ENCODE measurements at regions not wholly inside any gene's neighbourhood (a gene's known extent, or its start where the extent isn't known, plus 50 kb on each side); places are given as distances from the start of the nearest gene placed in this dataset.
"Not testable (repeated sequence)": the region's sequence is repeated elsewhere in the genome, so short reads cannot be mapped to it uniquely, and the experiment has no call there.

DNA sequence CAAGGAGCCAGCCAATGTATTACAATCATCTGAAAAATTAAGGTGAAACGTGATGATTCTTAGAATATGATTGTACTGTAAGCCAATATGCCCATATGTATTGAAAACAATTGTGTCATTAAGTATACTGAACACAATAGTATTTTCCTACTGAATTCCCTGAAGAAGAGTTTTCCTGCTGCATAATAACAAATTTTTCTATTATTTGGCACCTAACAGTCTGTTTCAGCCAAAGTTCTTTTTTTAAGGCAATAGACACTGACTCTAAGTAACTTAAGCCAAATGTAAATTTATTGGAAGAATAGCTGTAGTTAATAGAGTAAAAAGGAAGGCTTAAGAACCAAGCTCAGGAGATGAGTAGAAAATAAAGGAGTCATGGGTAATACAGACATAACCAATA, 220.6 kb downstream of the PPP4R3C start:
- in situ Hi-C loops (cut with MboI), result no loop called here
- H2AFZ ChIP-seq, result no peak overlapping the region
- no peaks in the 10 kb centered on the region for H3K36me3 ChIP-seq (ENCODE audit: low read depth)
- no peaks in the 10 kb centered on the region for H3K79me2 ChIP-seq (ENCODE audit: insufficient read depth)
- no peaks in the 10 kb centered on the region for H3K9me2 ChIP-seq (ENCODE audit: insufficient read depth)
- no peak overlapping the region for H3K4me3 ChIP-seq
- H4K20me1 ChIP-seq (ENCODE audit: insufficient read depth), result no peaks in the 10 kb centered on the region
- H3K9me3 ChIP-seq (ENCODE audit: low read depth), result no peaks in the 10 kb centered on the region
- no peak overlapping the region for H3K27ac ChIP-seq
- TF ChIP-seq EZH2 (IDR thresholded peaks at IDR 0.05; ENCODE audit: insufficient read depth, poor library complexity, severe bottlenecking) (no peak), EZH2phosphoT487 (IDR thresholded peaks at IDR 0.05; ENCODE audit: insufficient read depth, low read depth) (no peak)
- WGBS, 2 experiments (ENCODE audit: low coverage in 1 of 2, low lambda C conversion rate in 2 of 2, missing lambda C conversion rate in 2 of 2), result 0% methylated on average over 1 of the region's 1 CpG
- H3K9ac ChIP-seq, result no peak overlapping the region
- H3K27me3 ChIP-seq (replicated peaks; ENCODE audit: insufficient read depth), result no peaks in the 10 kb centered on the region
- no peak for DNase-seq
- H3F3A ChIP-seq (ENCODE audit: insufficient read depth), result no peaks in the 10 kb centered on the region
- H3K4me1 ChIP-seq (ENCODE audit: insufficient read depth), result no peaks in the 10 kb centered on the region
- H3K4me2 ChIP-seq (ENCODE audit: unreplicated experiment), result no peak overlapping the region

DNA sequence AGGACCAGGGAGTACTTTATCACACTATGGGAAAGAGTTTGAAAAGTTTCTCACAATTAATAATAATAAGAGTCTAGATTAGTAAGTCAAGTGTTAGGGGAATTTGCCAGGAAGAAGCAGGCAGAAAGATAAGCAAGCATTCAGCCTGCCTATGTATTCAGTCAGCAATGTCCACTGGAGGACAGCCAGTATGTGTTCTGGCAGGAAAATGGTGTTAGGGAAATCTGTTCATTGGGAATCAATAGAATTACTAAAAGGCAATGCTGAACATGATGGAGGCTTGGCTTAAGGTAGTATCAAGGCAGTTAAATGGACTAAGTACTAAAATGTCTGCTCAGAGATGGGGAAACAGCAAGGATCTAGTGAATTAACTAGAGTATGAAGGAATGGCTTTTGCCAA, 221.2 kb downstream of the PPP4R3C start:
- Histone ChIP-seq H3K4me2 (ENCODE audit: unreplicated experiment) (no peak overlapping the region), H3K9ac (no peak overlapping the region), H3K9me2 (ENCODE audit: insufficient read depth) (no peaks in the 10 kb centered on the region), H3K79me2 (ENCODE audit: insufficient read depth) (no peaks in the 10 kb centered on the region), H3K27ac (no peak overlapping the region), H3K4me1 (ENCODE audit: insufficient read depth) (no peaks in the 10 kb centered on the region), H3K27me3 (replicated peaks; ENCODE audit: insufficient read depth) (no peaks in the 10 kb centered on the region), H4K20me1 (ENCODE audit: insufficient read depth) (no peaks in the 10 kb centered on the region), H3K36me3 (ENCODE audit: low read depth) (no peaks in the 10 kb centered on the region), H2AFZ (no peak overlapping the region), H3K4me3 (no peak overlapping the region), H3K9me3 (ENCODE audit: low read depth) (no peaks in the 10 kb centered on the region), H3F3A (ENCODE audit: insufficient read depth) (no peaks in the 10 kb centered on the region)
- in situ Hi-C loops (cut with MboI), result no loop called here
- TF ChIP-seq EZH2phosphoT487 (IDR thresholded peaks at IDR 0.05; ENCODE audit: insufficient read depth, low read depth) (no peak), EZH2 (IDR thresholded peaks at IDR 0.05; ENCODE audit: insufficient read depth, poor library complexity, severe bottlenecking) (no peak)
- no peak for DNase-seq

DNA sequence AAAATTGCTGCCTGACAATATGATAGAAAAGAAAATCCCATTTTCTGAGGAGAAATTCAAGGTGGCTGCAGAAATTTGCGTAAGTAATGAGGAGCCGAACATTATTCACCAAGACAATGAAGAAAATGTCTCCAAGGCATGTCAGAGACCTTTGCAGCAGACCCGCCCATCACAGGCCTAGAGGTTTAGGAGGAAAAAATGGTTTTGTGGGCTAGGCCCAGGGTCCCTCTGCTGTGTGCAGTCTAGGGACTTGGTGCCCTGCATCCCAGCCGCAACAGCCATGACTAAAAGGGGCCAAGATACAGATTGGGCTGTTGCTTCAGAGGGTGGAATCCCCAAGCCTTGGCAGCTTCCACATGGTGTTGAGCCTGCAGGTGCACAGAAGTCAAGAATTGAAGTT, 223.1 kb downstream of the PPP4R3C start:
- H3F3A ChIP-seq (ENCODE audit: insufficient read depth); DNase-seq; H3K79me2 ChIP-seq (ENCODE audit: insufficient read depth); H3K4me1 ChIP-seq (ENCODE audit: insufficient read depth); H4K20me1 ChIP-seq (ENCODE audit: insufficient read depth); H3K36me3 ChIP-seq (ENCODE audit: low read depth); H3K4me3 ChIP-seq; H2AFZ ChIP-seq; H3K4me2 ChIP-seq (ENCODE audit: unreplicated experiment); H3K27ac ChIP-seq; H3K27me3 ChIP-seq (replicated peaks; ENCODE audit: insufficient read depth); in situ Hi-C loops (cut with MboI); H3K9me2 ChIP-seq (ENCODE audit: insufficient read depth); H3K9me3 ChIP-seq (ENCODE audit: low read depth); H3K9ac ChIP-seq: not testable (repeated sequence)
- 45 to 48% methylated on average over 4 of the region's 4 CpGs for WGBS, 2 experiments (ENCODE audit: low coverage in 1 of 2, low lambda C conversion rate in 2 of 2, missing lambda C conversion rate in 2 of 2)

DNA sequence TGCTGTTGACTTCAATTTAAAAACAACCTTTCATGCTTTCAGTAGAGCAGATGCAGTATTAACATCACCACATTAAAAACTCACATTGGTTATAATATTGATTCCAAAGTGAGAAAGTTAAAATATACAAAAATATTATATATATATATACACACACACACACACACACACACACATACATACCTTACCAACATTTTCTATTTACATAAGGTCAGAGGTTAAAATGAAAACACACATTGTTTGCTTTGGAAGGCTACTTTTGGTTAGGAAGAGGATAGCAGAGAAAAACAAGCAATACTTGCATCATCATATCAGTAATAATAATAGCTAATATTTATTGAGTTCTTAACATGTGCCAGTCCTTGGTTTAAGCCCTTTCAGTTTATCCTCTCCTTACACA, 226.5 kb downstream of the PPP4R3C start:
- Histone ChIP-seq H3K79me2 (ENCODE audit: insufficient read depth) (no peaks in the 10 kb centered on the region), H3K27me3 (replicated peaks; ENCODE audit: insufficient read depth) (no peaks in the 10 kb centered on the region), H3K27ac (no peak overlapping the region), H3K9ac (no peak overlapping the region), H3K9me3 (ENCODE audit: low read depth) (no peaks in the 10 kb centered on the region), H3K4me2 (ENCODE audit: unreplicated experiment) (no peak overlapping the region), H3K9me2 (ENCODE audit: insufficient read depth) (no peaks in the 10 kb centered on the region), H3K36me3 (ENCODE audit: low read depth) (no peaks in the 10 kb centered on the region), H3K4me3 (no peak overlapping the region), H2AFZ (no peak overlapping the region), H3K4me1 (ENCODE audit: insufficient read depth) (no peaks in the 10 kb centered on the region), H4K20me1 (ENCODE audit: insufficient read depth) (no peaks in the 10 kb centered on the region), H3F3A (ENCODE audit: insufficient read depth) (no peaks in the 10 kb centered on the region)
- in situ Hi-C loops (cut with MboI), result no loop called here
- no peak for DNase-seq
- no peak for TF ChIP-seq EZH2phosphoT487 (IDR thresholded peaks at IDR 0.05; ENCODE audit: insufficient read depth, low read depth)

DNA sequence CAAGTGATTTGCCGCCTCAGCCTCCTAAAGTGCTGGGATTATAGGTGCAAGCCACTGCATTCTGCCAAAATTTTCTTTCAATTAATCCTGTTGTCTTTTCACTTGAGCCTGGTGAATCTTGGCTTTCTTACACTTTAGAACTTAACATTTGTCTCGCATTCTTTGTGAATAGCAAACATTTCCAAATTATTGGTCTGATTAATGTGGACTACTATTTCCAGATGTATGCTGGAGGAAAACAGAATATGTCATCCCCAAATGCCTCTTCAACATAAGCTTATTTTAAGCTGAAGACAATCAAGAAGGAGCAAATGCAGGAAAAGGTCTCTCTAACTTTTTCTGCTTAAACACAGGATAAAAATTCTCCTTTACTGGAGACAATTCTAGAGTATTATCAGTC, 233.4 kb downstream of the PPP4R3C start:
- H2AFZ ChIP-seq, result no peak overlapping the region
- H3F3A ChIP-seq (ENCODE audit: insufficient read depth), result no peaks in the 10 kb centered on the region
- H3K4me3 ChIP-seq, result no peak overlapping the region
- no peaks in the 10 kb centered on the region for H3K36me3 ChIP-seq (ENCODE audit: low read depth)
- no peaks in the 10 kb centered on the region for H3K27me3 ChIP-seq (replicated peaks; ENCODE audit: insufficient read depth)
- no peaks in the 10 kb centered on the region for H3K9me3 ChIP-seq (ENCODE audit: low read depth)
- no peak overlapping the region for H3K9ac ChIP-seq
- TF ChIP-seq EZH2 (IDR thresholded peaks at IDR 0.05; ENCODE audit: insufficient read depth, poor library complexity, severe bottlenecking) (no peak), EZH2phosphoT487 (IDR thresholded peaks at IDR 0.05; ENCODE audit: insufficient read depth, low read depth) (no peak)
- H4K20me1 ChIP-seq (ENCODE audit: insufficient read depth), result no peaks in the 10 kb centered on the region
- no peaks in the 10 kb centered on the region for H3K79me2 ChIP-seq (ENCODE audit: insufficient read depth)
- in situ Hi-C loops (cut with MboI), result no loop called here
- H3K27ac ChIP-seq, result no peak overlapping the region
- H3K4me1 ChIP-seq (ENCODE audit: insufficient read depth), result no peaks in the 10 kb centered on the region
- H3K9me2 ChIP-seq (ENCODE audit: insufficient read depth), result no peaks in the 10 kb centered on the region
- H3K4me2 ChIP-seq (ENCODE audit: unreplicated experiment), result no peak overlapping the region
- 29 to 33% methylated on average over 2 of the region's 2 CpGs for WGBS, 2 experiments (ENCODE audit: low coverage in 1 of 2, low lambda C conversion rate in 2 of 2, missing lambda C conversion rate in 2 of 2)
- no peak for DNase-seq

Measured in GM23248 (cell line).